Uterus (tissue), 2 donors: ENCODE measurements at regions not wholly inside any gene's neighbourhood (a gene's known extent, or its start where the extent isn't known, plus 50 kb on each side); places are given as distances from the start of the nearest gene placed in this dataset.

Experiments used
- CTCF ChIP-seq, 4 experiments: fragments of 200-600 bp in 2 of 4; fragments of 450-650 bp in 2 of 4; sonication (generic) in 2 of 4; IDR thresholded peaks; one replicate each; pipeline ENCODE4 v1.5.1; 2016 to 2019; ENCODE audit warnings: antibody characterized with exemption in 4 of 4, mild to moderate bottlenecking in 2 of 4, moderate library complexity in 1 of 4
- POLR2A ChIP-seq, 2 donors: fragments of 450-650 bp; IDR thresholded peaks; one replicate each; pipeline ENCODE4 v1.6.1; 2016; ENCODE audit warnings: antibody characterized with exemption in 2 of 2, mild to moderate bottlenecking in 1 of 2, moderate library complexity in 1 of 2

- TF ChIP-seq CTCF (IDR thresholded peaks at IDR 0.05) (no peak), POLR2A (IDR thresholded peaks at IDR 0.05) (no peak)
Measured at GRCh38 chr5:37983463-37983862, 143.6 kb upstream of the GDNF start.
